Motor neuron (in vitro differentiated cells): ENCODE measurements at regions not wholly inside any gene's neighbourhood (a gene's known extent, or its start where the extent isn't known, plus 50 kb on each side); places are given as distances from the start of the nearest gene placed in this dataset.

ENCODE experiments used
- ATAC-seq, 8 experiments: fragments of 200-7000 bp; cut with Tn5 transposase; replicated peaks in 6 of 8; 2 replicates each; pipeline ENCODE4 v1.8.0; 2021; ENCODE audit warnings: mild to moderate bottlenecking in 8 of 8, moderate library complexity in 8 of 8
- H3K27ac ChIP-seq, 2 donors: fragments of 250-450 bp; sonication (Bioruptor Pico); 2 replicates each; pipeline ENCODE4 v1.9.0; 2021; ENCODE audit warnings: antibody characterized with exemption in 2 of 2, mild to moderate bottlenecking in 2 of 2, moderate library complexity in 1 of 2
- H3K4me1 ChIP-seq, 2 donors: fragments of 250-450 bp; sonication (Bioruptor Pico); replicated peaks in 1 of 2; 2 replicates each; pipeline ENCODE4 v1.6.1; 2021; ENCODE audit warnings: antibody characterized with exemption in 2 of 2, mild to moderate bottlenecking in 2 of 2, moderate library complexity in 1 of 2
- H3K4me3 ChIP-seq, 5 donors: fragments of 250-450 bp; sonication (Bioruptor Pico); 2 replicates each; pipeline ENCODE4 v1.9.0; 2021; ENCODE audit warnings: antibody characterized with exemption in 5 of 5, mild to moderate bottlenecking in 5 of 5, moderate library complexity in 4 of 5
- WGBS, 10 experiments: fragments of 450-650 bp; shearing (Covaris generic); methylation state at CpG; one replicate each; pipeline ENCODE4 v1.0.0; 2022; 5-methylcytosine and 5-hydroxymethylcytosine counted together
- in situ Hi-C, 9 experiments: fragments of 400-800 bp; cut with MboI; loops; one replicate each; pipeline ENCODE4 v1.15.0; 2021; ENCODE audit warnings: low sequenced_read_pairs in 9 of 9, low pct_unique_long_range_greater_than_20kb in 2 of 9; ENCODE audit not compliant: unreplicated experiment in 9 of 9

DNA sequence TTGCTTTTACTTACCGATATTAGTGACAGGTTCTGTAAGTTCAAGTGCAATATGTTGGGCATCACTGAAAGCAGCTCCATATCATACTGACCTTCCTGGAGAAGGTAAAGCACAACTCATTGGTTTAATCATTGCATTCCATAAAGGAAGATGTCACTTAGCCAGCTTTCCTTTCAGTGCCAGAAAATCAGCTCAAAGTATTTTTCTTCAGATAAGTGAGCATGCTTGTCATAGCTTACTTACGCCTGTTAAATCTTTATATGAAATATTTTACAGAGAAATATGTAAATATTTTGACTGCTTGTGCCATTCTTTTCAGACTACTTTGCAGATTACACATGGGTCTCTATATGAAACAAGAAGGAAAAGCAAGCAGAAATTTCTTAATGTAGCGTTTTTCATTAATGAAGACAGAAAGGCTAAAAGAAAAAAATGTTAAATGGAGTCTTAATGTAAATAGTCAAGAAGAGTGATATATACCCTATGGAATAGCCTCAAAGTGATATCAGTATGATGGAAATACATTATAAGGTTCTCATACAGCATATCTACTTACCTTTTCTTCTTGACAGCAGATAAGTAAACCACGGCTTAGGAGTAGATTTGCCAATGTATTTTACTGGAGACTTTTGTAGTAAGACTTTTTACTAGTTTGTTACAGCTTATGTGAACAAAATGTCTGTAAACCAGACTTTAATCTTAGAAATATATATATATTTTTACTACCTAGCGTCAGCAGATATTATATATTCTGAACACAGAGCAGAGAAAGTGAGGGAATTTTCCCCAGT is 649.7 kb downstream of the METTL15 start:
- in situ Hi-C loops = no loop called here
- H3K4me3 ChIP-seq = no peak overlapping the region
- no peak overlapping the region for H3K27ac ChIP-seq
- no peak for ATAC-seq
- no peaks in the 10 kb centered on the region for H3K4me1 ChIP-seq
- WGBS, 10 experiments = 31 to 100% (median 91%) methylated on average over 1 to 5 of the region's 5 CpGs

DNA sequence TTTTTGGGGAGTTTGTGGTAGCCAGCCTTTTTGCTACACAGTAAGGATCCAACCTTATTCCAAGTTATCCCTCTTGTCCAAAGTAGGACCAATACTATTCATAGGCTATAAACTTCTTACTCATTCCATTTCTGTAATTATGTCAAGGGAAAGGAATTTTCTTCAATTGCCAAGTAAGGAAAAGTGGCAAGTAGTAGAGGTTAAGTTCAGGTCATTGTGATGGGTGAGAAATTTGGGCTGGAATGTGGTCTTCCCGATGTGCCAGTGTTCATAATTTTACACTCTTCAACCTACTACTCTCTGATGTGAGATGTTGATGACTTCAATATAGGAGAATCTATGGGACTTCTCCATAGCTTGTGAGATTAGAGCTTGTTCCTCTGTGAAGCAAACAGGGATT is 648.8 kb downstream of the METTL15 start:
- no peak for ATAC-seq
- 0 to 100% (median 89%) methylated on average over 1 of the region's 1 CpG; no CpG with 5 or more reads in 3 of the 10 experiments for WGBS, 10 experiments
- no peaks in the 10 kb centered on the region for H3K4me1 ChIP-seq
- no peak overlapping the region for H3K4me3 ChIP-seq
- H3K27ac ChIP-seq = no peak overlapping the region
- in situ Hi-C loops = no loop called here

GRCh38 chr11:28743061-28743550 is 634.9 kb downstream of the METTL15 start:
- H3K4me3 ChIP-seq = no peak overlapping the region
- in situ Hi-C loops = no loop called here
- no peaks in the 10 kb centered on the region for H3K4me1 ChIP-seq
- peak in 5 of 8 experiments; percentile 28 to 79 (median 43) for ATAC-seq
- H3K27ac ChIP-seq = no peak overlapping the region

DNA sequence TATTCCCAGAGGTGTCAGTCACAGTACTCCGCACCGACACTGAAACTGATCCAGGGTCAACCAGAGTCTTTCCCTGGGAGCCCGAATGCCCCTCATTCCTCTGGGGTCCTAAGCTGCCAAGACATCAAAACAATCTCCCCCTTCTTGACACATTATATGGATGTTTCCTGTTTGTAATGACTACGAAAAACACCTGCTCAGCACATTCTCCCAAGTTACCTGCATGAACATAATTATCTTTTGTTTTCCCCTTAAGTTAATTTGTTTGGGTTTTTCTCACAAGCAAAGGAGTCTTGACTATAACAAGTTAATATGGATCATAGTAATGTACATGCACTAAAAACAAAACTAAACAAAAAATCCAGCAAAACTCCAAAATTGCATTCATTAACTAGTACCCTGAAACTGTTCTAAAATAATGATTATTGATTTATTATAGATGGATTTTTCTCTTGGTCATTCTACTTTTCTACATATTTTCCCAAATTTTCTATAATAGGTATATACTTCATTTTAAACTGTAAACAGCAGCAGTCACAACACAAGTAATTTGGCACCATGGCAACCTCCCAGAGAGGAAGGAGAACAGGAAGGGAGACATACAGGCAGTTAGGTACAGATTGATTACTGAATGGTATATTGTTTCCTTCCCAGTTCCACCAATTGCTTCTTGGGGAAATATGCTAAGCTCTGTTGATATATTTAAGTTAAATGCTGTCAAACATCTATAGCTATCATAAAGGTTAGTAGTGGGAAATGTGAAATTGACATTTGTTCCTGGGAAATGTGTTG is 631.5 kb downstream of the METTL15 start:
- WGBS, 10 experiments = 17 to 96% (median 68%) methylated on average over 1 to 4 of the region's 4 CpGs; no CpG with 5 or more reads in 3 of the 10 experiments
- in situ Hi-C loops = no loop called here
- Histone ChIP-seq H3K27ac (no peak overlapping the region), H3K4me1 (no peaks in the 10 kb centered on the region), H3K4me3 (no peak overlapping the region)
- no peak for ATAC-seq

GRCh38 chr11:28738549-28738948 is 630.4 kb downstream of the METTL15 start:
- H3K4me1 ChIP-seq = no peaks in the 10 kb centered on the region
- no peak overlapping the region for H3K4me3 ChIP-seq
- ATAC-seq = no peak
- in situ Hi-C loops = no loop called here
- H3K27ac ChIP-seq = no peak overlapping the region

- in situ Hi-C loops = no loop called here
- ATAC-seq = no peak
- H3K27ac ChIP-seq = no peak overlapping the region
Observed at GRCh38 chr11:28736256-28736655, 628.1 kb downstream of the METTL15 start.

DNA sequence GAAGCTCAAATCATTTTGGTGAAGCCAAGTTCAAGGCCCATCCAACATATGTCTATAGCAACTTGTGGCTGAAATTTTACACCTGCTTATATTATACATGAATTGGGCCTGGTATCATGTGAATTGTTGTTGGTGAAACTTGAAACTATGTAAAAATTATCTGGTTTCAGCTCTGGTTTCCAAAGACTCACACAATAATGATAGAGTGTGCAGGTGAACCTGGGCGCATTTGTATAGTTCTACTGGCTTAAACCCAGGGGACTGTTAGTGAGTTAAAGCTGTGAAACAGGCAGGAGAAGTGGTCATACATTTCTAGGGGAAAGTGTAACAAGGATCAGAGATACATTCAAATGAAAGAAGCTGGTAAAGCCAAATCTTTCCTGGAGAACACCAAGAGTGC is 627.3 kb downstream of the METTL15 start:
- no peaks in the 10 kb centered on the region for H3K4me1 ChIP-seq
- no peak overlapping the region for H3K4me3 ChIP-seq
- 20 to 100% (median 70%) methylated on average over 1 of the region's 1 CpG; no CpG with 5 or more reads in 6 of the 10 experiments for WGBS, 10 experiments
- no peak for ATAC-seq
- no peak overlapping the region for H3K27ac ChIP-seq
- in situ Hi-C loops = no loop called here

More at GRCh38 chr11:28736256-28736655, 628.1 kb downstream of the METTL15 start:
- H3K4me1 ChIP-seq = no peaks in the 10 kb centered on the region
- H3K4me3 ChIP-seq = no peak overlapping the region

- in situ Hi-C loops = no loop called here
- ATAC-seq = no peak
Observed at GRCh38 chr11:28730889-28731288, 622.7 kb downstream of the METTL15 start.

DNA sequence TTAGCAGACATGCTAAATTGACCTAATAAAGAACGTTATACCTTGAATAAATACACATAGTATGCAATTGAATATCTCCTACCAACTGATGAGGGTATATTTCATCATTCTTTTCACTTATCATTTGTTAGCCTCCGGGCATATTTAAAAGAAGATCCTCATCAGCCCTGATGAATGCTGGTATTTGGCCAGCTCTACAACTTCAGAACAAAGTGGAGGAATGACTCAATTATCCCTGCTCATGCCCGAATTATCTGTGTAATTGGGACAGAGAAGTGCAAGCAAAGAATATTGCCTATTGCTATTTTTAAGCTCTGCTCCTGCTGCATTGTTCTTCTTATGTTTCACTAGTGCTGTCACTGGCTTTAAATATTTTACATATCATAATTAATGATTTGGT is 622.1 kb downstream of the METTL15 start:
- WGBS, 10 experiments = 0 to 100% (median 63%) methylated on average over 1 to 3 of the region's 3 CpGs
- in situ Hi-C loops = no loop called here
- H3K4me3 ChIP-seq = no peak overlapping the region
- peak in 1 of 8 experiments; percentile 37 for ATAC-seq
- no peak overlapping the region for H3K27ac ChIP-seq
- no peaks in the 10 kb centered on the region for H3K4me1 ChIP-seq

More at GRCh38 chr11:28730889-28731288, 622.7 kb downstream of the METTL15 start:
- WGBS, 10 experiments = 0 to 93% (median 69%) methylated on average over 1 to 2 of the region's 2 CpGs; no CpG with 5 or more reads in 2 of the 10 experiments
- no peaks in the 10 kb centered on the region for H3K4me1 ChIP-seq
- no peak overlapping the region for H3K4me3 ChIP-seq
- no peak overlapping the region for H3K27ac ChIP-seq

GRCh38 chr11:28729339-28729738 is 621.2 kb downstream of the METTL15 start:
- H3K4me1 ChIP-seq = no peaks in the 10 kb centered on the region
- WGBS, 10 experiments = 18 to 100% (median 80%) methylated on average over 1 to 5 of the region's 6 CpGs; no CpG with 5 or more reads in 3 of the 10 experiments
- in situ Hi-C loops = no loop called here
- H3K4me3 ChIP-seq = no peak overlapping the region
- no peak for ATAC-seq
- H3K27ac ChIP-seq = no peak overlapping the region

DNA sequence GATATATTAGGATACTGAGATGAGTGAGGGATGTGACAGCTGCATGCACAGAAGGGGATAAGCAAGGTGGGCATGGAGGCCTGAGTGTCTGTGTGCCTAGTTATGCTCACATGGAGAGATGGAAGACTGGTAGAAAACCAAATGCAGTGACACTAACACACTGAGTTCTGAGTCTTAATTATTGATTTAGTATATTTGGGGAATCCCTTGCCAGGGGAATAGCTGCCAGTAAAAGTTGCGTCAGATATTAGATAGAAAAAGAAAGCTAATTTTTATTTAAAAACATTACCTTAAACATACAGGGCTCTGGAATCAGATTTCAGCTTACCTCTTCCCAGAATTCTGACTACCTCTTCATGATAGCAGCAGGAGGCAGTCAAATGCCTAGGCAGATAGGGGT is 620.5 kb downstream of the METTL15 start:
- Histone ChIP-seq H3K4me1 (no peaks in the 10 kb centered on the region), H3K4me3 (no peak overlapping the region), H3K27ac (no peak overlapping the region)
- in situ Hi-C loops = no loop called here
- no peak for ATAC-seq
- WGBS, 10 experiments = 75 to 100% (median 87%) methylated on average over 1 of the region's 1 CpG; no CpG with 5 or more reads in 2 of the 10 experiments

DNA sequence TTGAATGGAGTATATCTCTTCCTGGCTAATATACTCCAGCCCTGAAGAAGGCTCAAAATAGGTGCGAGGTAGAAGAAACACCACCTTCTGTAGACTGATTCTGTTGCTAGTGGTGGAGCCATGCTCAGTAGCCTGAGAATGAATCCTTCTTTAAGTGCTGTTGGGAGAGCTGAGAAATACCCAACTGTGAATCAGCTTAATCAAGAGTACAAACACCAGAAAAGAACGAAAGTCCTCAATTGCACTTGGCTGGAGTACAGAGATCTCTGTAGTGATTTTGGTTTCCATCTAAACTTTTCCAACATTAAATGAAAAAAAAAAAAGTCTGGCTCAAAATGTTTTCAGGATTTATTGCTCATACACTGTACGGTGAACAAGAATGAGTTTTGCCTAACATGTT is 619.1 kb downstream of the METTL15 start:
- Histone ChIP-seq H3K4me3 (no peak overlapping the region), H3K27ac (no peak overlapping the region), H3K4me1 (no peaks in the 10 kb centered on the region)
- no peak for ATAC-seq
- in situ Hi-C loops = no loop called here
- WGBS, 10 experiments = 23 to 100% (median 92%) methylated on average over 2 to 3 of the region's 3 CpGs; no CpG with 5 or more reads in 1 of the 10 experiments

DNA sequence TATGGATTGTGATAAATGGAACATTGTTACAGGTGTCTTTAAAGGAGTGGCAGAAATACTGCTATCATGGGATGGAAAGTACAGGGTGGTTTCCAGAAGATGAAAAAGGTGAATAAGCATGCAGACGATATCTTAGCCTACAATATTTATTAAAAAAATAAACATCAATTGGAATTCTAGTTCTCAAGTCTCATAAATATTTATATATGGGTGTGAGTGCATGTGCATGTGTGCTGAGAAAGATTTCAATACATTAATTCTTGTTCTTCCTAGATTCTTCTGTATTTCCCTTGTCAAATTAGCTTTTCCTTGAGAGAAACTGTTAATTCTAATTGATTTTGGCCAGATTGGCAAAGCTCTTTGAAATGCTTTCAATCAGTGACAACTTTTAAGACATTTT is 618.2 kb downstream of the METTL15 start:
- ATAC-seq = peak in 2 of 8 experiments; percentile 15 to 58
- Histone ChIP-seq H3K27ac (no peak overlapping the region), H3K4me3 (no peak overlapping the region), H3K4me1 (no peaks in the 10 kb centered on the region)
- 0 to 100% (median 40%) methylated on average over 1 of the region's 1 CpG; no CpG with 5 or more reads in 1 of the 10 experiments for WGBS, 10 experiments
- in situ Hi-C loops = no loop called here
